RKO (cell line): ENCODE measurements at regions not wholly inside any gene's neighbourhood (a gene's known extent, or its start where the extent isn't known, plus 50 kb on each side); places are given as distances from the start of the nearest gene placed in this dataset.
A peak's percentile ranks its signal among the peaks of the same experiment; 100 is the strongest.
"Not testable (repeated sequence)": the region's sequence is repeated elsewhere in the genome, so short reads cannot be mapped to it uniquely, and the experiment has no call there.

Experiments
- DNase-seq: peaks from one replicate; pipeline ENCODE4 v3.0.0-alpha.2; 2016; ENCODE audit warnings: low spot score

- no peak for DNase-seq
These were observed 56.2 kb upstream of the ANXA1 start for GRCh38 chr9:73095425-73095824.

DNA sequence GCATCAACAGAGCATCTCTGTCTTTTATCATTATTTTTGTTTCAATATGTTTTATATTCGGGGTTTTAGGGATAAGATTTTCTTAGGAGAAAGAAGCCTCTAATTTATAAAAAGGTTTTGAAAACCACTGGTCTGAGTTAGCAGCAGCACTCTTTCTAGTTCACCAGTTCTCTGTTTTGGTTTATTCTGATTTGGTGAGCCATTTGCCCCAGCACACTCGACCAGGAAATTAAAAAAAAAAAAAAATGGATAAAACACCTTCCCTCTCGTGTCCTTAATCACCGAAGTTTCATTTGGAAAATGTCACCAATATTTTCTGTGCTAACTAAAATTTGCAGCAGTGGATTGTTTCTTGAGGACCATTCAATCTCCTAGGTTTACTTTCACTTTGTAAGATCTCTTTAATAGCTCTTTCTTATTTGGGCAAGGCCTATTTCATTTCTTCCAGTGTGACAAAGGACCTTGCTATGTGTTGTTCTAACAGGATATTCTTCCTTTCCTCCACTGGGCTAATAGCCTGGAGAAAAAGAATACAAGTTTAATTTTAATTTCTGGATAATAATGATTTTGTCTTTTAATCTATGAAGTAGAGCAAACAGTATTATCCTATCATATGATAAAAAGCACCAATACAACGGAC lies 57.8 kb upstream of the ANXA1 start:
- DNase-seq = no peak

GRCh38 chr9:73093016-73093739 lies 58.5 kb upstream of the ANXA1 start:
- DNase-seq = no peak

GRCh38 chr9:73091909-73092308 lies 59.8 kb upstream of the ANXA1 start:
- DNase-seq = no peak

DNA sequence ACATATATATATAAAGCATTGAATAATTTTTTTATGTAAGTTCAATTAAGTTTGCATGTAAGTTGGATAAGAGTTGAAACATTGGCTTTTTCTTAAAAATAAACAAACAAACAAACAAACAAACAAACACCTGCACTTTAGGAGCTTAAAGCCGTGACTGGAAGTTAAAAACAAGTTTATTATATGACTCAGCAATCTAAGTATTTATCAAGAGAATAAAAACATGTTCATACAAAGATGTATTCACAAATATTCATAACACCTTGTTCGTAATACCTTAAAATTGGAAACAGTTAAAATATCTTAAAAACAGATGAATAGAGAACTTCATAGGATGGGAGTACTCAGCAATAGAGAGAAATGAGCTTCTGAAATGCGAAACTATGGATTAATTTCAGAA lies 61.5 kb upstream of the ANXA1 start:
- no peak for DNase-seq

- no peak for DNase-seq
These were observed 62.2 kb upstream of the ANXA1 start for GRCh38 chr9:73089304-73089985.

- DNase-seq = not testable (repeated sequence)
These were observed 63.8 kb upstream of the ANXA1 start for GRCh38 chr9:73087876-73088275.

DNA sequence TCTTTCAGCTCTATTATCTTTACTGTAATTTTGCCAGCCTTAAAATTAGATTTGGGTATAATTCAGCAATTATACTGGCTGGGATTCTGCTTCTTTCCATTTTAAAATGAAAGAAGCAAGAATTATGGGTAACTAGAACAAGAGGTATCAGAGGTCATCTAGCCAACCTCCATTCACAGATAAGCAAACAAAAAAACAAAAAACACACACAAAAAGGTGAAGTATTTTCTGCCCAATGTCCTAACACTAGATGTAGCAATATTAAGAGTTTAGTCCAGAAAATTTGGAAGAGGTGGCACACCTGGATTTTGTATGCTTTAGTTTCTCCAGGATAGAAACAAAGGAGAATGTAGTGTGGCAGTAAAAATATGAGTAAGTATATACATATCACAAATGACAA lies 68.1 kb upstream of the ANXA1 start:
- DNase-seq = no peak

- DNase-seq = peak; percentile 49
These were observed 69.5 kb upstream of the ANXA1 start for GRCh38 chr9:73081979-73082657.

GRCh38 chr9:73080110-73080694 lies 71.5 kb upstream of the ANXA1 start:
- DNase-seq = no peak

DNA sequence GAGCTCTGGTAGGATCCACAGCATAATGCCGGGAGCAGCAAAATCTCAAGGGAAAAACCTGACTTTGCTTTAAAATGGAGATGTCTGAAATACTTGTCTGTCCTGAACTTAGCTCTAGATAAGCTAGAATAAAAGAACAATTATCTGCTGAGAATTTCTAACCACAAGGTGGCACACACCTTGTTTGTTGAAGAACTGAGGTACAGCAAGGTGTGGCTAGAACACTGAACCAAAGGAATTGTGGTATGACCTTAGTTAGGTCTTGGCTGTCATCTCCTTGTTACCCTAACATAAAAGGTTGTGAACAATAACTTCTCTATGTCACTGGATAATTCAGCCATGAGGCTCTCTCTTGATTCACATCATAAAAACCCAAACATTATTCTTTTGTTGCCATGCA lies 72.3 kb upstream of the ANXA1 start:
- no peak for DNase-seq

- no peak for DNase-seq
These were observed 74.0 kb upstream of the ANXA1 start for GRCh38 chr9:73077625-73078030.

DNA sequence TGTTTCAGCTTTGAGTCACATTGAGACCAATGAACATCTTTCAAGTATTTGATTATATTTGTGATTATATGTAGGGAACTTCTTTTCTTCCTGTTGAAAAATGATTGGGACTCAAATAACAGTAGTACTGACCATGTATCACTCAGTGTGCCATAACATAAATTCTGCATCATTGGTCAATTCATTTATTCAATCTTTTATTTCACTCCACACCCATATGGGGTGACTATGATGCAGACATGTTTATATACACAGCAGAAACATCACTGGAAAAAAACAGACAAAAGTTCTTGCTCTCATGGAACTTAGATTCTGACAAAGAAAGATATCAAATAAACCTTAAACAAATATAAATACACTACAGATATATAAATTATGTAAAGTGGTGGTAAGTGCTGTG lies 74.7 kb upstream of the ANXA1 start:
- DNase-seq = no peak

DNA sequence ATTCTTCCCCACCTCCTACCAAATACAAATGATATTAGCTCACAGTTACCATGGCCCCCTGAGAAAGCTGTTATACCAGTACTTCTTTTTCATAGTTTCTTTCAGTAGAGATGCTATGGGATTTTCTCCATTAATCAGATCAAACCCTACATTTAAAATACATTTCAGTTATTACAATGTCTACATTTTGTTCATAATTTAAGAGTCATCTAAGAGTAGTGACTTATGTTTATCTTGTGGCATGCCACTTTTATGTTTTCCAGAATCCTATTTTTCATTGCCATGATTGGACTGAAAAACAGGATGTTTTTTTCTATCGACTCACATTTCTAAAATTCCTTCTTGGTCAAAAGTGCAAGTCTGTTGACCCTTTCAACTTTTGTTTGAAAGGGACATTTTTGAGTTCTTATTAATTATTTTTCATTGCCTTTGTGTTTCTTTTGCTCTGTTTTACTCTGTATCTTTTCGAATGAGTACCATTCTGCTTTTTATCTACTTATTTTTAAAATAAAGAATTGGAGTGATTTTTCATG lies 77.4 kb upstream of the ANXA1 start:
- DNase-seq = no peak

GRCh38 chr9:73073337-73074175 lies 78.1 kb upstream of the ANXA1 start:
- no peak for DNase-seq

DNA sequence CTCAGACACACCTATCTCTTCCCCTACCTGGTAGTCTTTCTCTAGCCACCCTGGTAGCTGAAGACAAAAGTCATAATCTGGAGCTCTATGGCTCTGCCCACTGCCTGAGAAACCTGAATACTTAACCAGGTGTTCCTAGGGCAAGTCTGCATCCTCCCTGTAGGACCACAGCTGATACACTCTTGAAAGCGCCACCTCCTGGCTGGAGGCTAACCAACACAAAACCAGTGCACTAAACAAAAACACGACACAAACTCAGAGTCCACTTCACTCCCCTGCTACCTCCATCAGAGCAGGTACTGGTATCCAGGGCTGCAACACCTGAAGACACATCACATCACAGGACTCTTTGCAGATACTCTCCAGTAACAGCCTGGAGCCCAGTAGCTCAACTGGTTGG lies 84.6 kb upstream of the ANXA1 start:
- no peak for DNase-seq

GRCh38 chr9:73065439-73065838 lies 86.2 kb upstream of the ANXA1 start:
- no peak for DNase-seq

DNA sequence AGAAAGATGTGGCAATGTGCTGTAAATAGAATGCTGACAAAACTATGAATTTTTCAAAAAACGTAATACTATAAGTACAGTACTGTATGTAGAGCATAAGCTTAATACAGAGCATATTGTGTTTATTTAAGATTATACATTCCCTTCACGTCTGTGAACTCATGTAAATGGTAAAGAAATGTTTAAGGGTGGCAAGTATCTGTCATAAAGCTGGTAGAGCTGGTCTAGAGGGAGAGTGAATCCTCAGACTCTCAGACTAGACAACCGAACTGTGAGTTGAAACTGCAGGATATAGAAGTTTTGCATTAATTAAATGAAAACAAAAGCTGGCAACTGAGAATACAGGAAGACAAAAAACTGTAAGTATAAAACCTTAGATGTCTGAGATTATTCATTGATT lies 87.3 kb upstream of the ANXA1 start:
- DNase-seq = no peak

- DNase-seq = no peak
These were observed 90.5 kb upstream of the ANXA1 start for GRCh38 chr9:73061146-73061545.

DNA sequence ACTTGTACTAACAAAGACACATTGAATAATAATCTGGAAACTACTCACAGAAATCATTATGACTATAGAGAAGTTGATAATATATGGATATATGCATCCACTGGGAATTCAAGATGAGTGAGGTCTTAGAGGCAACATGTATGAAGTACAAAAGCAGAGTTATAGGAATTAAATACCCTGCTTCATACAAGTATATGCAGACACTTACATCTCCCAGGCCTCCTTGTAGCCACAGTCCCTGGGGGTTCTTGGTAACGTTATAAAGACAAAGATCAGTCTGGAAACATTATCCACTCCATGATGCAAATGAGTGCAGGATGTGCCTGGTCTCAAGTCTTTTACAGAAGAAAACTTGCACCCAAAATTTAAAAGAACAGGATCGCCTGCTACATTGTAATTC lies 92.4 kb upstream of the ANXA1 start:
- no peak for DNase-seq

- no peak for DNase-seq
These were observed 95.4 kb upstream of the ANXA1 start for GRCh38 chr9:73056245-73056644.
